HG03108 (cell line): ENCODE measurements at regions not wholly inside any gene's neighbourhood (a gene's known extent, or its start where the extent isn't known, plus 50 kb on each side); places are given as distances from the start of the nearest gene placed in this dataset.

Experiments used
- ATAC-seq: cut with Tn5 transposase; IDR thresholded peaks from one replicate; pipeline ENCODE4 v1.9.1; 2021; ENCODE audit warnings: moderate library complexity; ENCODE audit not compliant: unreplicated experiment

GRCh38 chr7:25789701-25790640 lies 362.0 kb upstream of the NFE2L3 start:
- ATAC-seq = no peak

- no peak for ATAC-seq
Measured at GRCh38 chr7:25790963-25791362, 361.0 kb upstream of the NFE2L3 start.

- ATAC-seq = no peak
Measured at GRCh38 chr7:25792586-25792985, 359.4 kb upstream of the NFE2L3 start.

GRCh38 chr7:25795824-25796235 lies 356.2 kb upstream of the NFE2L3 start:
- ATAC-seq = no peak

GRCh38 chr7:25798344-25798743 lies 353.7 kb upstream of the NFE2L3 start:
- no peak for ATAC-seq

GRCh38 chr7:25801214-25801613 lies 350.8 kb upstream of the NFE2L3 start:
- no peak for ATAC-seq

GRCh38 chr7:25802057-25802456 lies 349.9 kb upstream of the NFE2L3 start:
- ATAC-seq = no peak

GRCh38 chr7:25802473-25802872 lies 349.5 kb upstream of the NFE2L3 start:
- ATAC-seq = no peak

- ATAC-seq = no peak
Measured at GRCh38 chr7:25803117-25803887, 348.7 kb upstream of the NFE2L3 start.

- no peak for ATAC-seq
Measured at GRCh38 chr7:25804154-25804553, 347.8 kb upstream of the NFE2L3 start.

GRCh38 chr7:25805027-25805687 lies 346.8 kb upstream of the NFE2L3 start:
- ATAC-seq = no peak

- ATAC-seq = no peak
Measured at GRCh38 chr7:25807086-25807611, 344.8 kb upstream of the NFE2L3 start.

GRCh38 chr7:25809441-25809840 lies 342.6 kb upstream of the NFE2L3 start:
- ATAC-seq = no peak

- no peak for ATAC-seq
Measured at GRCh38 chr7:25812086-25812850, 339.7 kb upstream of the NFE2L3 start.

GRCh38 chr7:25813381-25813780 lies 338.6 kb upstream of the NFE2L3 start:
- no peak for ATAC-seq

- ATAC-seq = no peak
Measured at GRCh38 chr7:25815711-25816110, 336.3 kb upstream of the NFE2L3 start.

GRCh38 chr7:25820432-25821040 lies 331.5 kb upstream of the NFE2L3 start:
- no peak for ATAC-seq

GRCh38 chr7:25821225-25821624 lies 330.8 kb upstream of the NFE2L3 start:
- ATAC-seq = no peak

GRCh38 chr7:25822823-25823222 lies 329.2 kb upstream of the NFE2L3 start:
- no peak for ATAC-seq

GRCh38 chr7:25823571-25823970 lies 328.4 kb upstream of the NFE2L3 start:
- no peak for ATAC-seq
